GOT3 (cell line): ENCODE measurements at regions not wholly inside any gene's neighbourhood (a gene's known extent, or its start where the extent isn't known, plus 50 kb on each side); places are given as distances from the start of the nearest gene placed in this dataset.
"Not testable (repeated sequence)": the region's sequence is repeated elsewhere in the genome, so short reads cannot be mapped to it uniquely, and the experiment has no call there.

ENCODE experiments used
- DNase-seq: peaks from one replicate; lab custom pipeline; 2025; ENCODE audit warnings: mixed read lengths; lab: John Stamatoyannopoulos, UW

DNA sequence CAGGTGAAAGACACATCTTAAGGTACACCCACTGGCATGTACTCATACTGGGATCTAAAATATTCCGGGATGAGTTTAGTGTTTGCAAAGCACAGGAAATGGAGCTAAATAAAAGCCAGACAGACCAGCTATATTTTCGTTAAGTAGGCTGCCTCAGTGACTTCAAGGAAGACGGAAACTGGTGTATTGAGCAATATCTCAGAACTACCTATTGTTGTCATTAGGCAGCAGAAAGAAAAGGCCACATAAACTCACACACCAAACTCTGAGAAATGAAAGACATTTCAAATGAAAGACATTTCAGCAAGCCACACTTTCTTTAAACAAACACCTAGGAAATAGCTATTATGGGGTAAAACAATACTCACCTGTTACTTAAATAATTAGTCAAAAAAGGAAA lies 761.7 kb upstream of the SEMA6D start:
- no peak for DNase-seq

DNA sequence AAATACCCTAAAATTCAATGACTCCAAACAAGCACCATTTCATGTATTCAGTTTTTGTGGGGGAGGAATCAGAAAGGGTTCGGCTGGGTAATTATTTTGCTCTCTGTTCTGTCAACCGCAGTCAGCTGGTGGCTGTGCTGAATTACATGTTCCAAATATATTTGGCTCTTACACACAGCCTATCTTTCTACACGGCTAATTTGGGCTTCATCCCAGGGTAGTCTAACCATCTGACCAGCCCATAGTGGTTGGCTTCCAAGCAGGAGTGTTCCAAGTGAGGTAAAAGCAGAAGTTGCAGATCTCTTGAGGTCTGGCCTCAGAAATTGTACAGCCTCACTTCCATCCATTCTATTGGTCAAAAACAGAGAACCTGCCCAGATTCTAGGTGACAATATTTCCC lies 760.8 kb upstream of the SEMA6D start:
- no peak for DNase-seq

GRCh38 chr15:46956881-46957280 lies 760.4 kb upstream of the SEMA6D start:
- DNase-seq, result no peak

- DNase-seq, result no peak
These were observed 756.7 kb upstream of the SEMA6D start for GRCh38 chr15:46960581-46960980.

DNA sequence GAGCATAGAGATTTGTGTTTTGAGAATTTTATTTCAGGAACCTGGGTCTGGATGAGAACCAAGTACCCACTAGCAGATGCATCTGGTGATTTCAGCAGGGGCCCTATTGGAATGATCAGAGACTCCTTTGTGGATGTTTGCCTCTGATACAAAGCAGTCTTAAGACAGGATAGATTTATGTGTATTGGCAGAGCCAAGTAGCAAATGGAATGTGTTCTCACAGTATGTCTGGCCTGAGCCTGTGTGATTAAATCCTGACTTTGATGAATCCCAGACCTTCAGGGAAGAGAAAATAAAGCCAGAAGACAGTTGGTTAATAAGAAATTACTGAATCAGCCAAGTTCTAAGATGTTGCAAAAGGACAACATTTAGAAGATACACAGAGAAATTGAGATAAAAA lies 755.5 kb upstream of the SEMA6D start:
- DNase-seq, result no peak

- DNase-seq, result not testable (repeated sequence)
These were observed 729.2 kb upstream of the SEMA6D start for GRCh38 chr15:46988055-46988454.

DNA sequence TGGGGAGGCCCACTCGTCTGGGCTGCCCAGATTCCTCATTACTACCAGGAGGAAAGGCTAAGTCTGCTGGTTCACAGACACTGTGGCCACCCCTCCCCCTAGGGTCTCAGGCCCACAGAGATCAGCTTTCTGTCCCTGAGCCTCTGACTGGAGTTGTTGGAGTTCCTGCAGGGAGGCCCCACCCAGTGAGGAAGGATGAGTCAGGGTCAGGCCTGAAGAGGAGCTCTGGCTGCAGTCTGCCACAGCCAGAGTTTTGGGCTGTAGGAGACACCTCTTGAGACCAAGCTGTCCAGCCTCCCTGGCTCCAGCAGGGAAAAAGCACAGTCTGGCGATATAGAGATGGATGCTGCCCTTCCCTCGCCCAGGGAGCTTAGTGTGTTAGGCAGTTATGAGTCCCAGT lies 720.9 kb upstream of the SEMA6D start:
- no peak for DNase-seq

GRCh38 chr15:46997501-46997900 lies 719.8 kb upstream of the SEMA6D start:
- DNase-seq, result no peak

DNA sequence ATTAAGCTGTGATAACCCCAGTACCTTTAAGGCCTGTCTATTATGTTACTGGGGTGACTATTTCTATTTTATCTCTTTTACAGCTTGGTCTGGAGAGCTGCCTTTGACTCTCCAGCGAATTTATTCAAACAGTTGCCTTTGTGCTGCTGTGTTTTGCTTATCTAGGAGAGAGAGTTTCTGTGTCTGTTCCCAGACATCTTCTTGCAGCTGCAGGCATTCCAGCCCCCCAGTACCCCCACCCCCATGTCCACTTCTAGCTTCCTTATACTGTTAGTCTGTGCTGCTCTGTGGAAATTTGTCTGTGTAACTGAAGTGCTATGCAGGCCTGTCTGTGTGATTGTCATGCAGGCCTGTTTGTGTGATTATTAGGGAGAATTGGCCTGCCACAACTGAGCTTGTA lies 713.7 kb upstream of the SEMA6D start:
- DNase-seq, result no peak

DNA sequence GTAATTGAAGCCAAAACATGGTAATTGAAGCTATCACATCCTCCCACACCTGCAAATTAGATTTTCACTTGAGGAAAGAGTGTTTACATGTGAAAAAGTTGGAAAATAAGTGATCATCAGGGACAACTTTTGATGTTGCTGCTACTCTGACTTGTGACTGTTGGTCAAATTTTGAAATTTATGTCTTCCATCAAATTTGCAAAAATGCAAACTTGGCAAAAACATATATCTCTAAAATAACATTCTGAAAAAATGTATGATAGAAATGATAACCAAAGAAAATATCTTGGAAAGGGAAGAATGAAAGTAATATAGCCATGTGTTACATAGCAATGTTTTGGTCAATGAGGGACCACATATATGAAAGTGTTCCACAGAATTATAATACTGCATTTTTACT lies 703.9 kb upstream of the SEMA6D start:
- no peak for DNase-seq

GRCh38 chr15:47027322-47027946 lies 689.9 kb upstream of the SEMA6D start:
- DNase-seq, result no peak

- no peak for DNase-seq
These were observed 681.6 kb upstream of the SEMA6D start for GRCh38 chr15:47035475-47036406.

- no peak for DNase-seq
These were observed 680.3 kb upstream of the SEMA6D start for GRCh38 chr15:47037003-47037402.

- no peak for DNase-seq
These were observed 678.1 kb upstream of the SEMA6D start for GRCh38 chr15:47039225-47039624.

DNA sequence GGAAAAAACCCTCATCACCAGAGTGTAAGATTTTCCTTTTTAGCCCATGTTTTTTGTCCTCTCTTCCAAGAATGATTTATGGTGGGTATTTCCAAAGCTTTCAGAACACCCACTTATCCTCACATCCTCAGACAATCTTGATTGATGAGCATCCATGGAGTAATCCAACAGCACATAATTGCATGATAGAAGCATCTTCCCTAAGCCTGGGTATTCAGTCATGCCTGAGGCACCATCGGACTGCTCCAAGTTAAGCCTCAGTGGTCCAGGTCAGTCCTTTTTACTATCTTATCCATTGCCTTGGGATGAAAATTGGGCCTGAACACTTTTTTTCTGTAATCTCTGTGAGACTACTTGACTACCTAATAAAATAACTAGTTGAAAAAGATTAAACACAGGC lies 676.0 kb upstream of the SEMA6D start:
- DNase-seq, result no peak

DNA sequence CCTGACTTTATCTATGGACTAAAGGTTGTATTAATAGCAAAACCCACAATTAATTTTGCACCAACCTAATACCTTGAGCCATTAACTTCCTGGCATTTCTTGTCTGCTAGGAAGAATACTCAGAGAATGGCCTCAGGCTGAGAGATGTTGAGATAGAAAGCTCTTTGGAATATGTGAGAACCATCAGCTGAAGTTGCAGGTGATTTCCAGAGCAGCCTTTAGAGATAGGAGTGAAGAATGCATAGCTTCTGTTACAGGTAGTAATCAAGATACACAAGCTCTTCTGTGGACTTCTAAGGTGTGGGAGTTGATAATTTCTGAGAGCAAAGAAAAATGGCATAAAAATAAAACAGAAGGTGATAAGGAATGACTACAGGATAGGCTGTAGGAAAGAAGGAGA lies 669.3 kb upstream of the SEMA6D start:
- not testable (repeated sequence) for DNase-seq

DNA sequence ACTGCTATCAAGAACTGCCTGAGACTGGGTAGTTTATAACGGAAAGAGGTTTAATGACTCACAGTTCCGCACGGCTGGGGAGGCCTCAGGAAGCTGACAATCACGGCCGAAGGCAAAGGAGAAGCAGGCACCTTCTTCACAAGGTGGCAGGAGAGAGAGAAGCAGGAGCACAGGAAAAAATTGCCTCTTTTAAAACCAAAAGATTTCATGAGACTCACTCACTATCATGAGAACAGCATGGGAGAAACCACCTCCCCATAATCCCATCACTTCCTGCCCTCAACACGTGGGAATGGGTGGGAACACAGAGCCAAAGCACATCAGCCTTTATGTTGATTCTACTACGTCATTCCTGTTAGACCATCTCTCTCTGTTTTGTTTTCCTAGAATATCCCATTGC lies 650.9 kb upstream of the SEMA6D start:
- no peak for DNase-seq

DNA sequence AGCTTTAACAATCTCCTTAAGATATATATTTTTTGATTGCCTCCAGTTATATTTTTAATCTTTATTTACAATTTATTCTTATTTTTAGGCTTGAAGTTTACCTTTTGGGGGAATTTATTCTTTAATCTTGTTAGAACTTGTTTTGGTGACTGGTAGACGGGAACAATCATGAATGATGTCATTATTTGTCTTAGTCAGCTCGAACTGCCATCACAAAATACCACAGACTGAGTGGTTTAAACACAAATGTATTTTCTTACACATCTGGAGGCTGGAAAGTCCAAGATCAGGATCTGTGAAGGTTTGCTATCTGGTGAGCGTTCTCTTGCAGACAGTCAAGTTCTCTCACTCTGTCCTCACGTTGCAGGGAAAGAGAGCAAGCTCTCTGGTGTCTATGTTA lies 639.5 kb upstream of the SEMA6D start:
- not testable (repeated sequence) for DNase-seq

DNA sequence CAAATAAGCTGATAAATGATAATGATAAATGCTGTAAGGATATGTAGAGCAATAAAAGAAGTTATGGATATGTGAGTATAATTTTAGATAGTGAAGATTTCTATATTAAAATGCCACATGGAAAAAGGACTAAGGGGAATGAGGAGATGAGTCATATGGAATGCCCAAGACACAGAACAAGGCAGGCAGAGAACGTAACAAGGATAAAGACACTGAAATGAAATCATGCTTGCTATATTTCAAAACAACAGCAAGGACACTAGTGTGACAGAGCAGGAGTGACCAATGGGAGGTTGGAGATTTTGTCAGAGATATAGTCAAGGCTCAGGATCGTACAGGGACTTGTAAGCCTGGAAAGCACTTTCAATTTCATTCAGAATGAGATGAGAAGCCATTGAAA lies 621.5 kb upstream of the SEMA6D start:
- DNase-seq, result no peak

GRCh38 chr15:47098526-47098925 lies 618.8 kb upstream of the SEMA6D start:
- not testable (repeated sequence) for DNase-seq

GRCh38 chr15:47099801-47100200 lies 617.5 kb upstream of the SEMA6D start:
- DNase-seq, result not testable (repeated sequence)

DNA sequence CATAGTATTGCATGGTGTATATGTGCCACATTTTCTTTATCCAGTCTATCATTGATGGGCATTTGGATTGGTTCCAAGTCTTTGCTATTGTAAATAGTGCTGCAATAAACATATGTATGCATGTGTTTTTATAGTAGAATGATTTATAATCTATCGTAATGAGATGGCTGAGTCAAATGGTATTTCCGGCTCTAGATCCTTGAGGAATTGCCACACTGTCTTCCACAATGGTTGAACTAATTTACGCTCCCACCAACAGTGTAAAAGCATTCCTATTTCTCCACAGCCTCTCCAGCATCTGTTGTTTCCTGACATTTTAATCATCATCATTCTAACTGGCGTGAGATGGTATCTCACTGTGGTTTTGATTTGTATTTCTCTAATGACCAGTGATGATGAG lies 608.5 kb upstream of the SEMA6D start:
- not testable (repeated sequence) for DNase-seq

- DNase-seq, result no peak
These were observed 600.6 kb upstream of the SEMA6D start for GRCh38 chr15:47116698-47117097.
